ENCODE measurements at regions not wholly inside any gene's neighbourhood (a gene's known extent, or its start where the extent isn't known, plus 50 kb on each side); places are given as distances from the start of the nearest gene placed in this dataset.

- ChIA-PET CTCF (interaction anchor here (0.6 to 0.7 kb wide), 3 partner anchors 69 to 1712 kb away, joined by 3 to 6 read pairs (median 3); no protein-coding TSS in a partner anchor), POLR2A (no interaction called here)
- TF ChIP-seq ARNT (IDR thresholded peaks at IDR 0.05) = no peak
- no peak for DNase-seq (ENCODE audit: extremely low spot score)
These were observed 150.7 kb downstream of the BACH1 start for GRCh38 chr21:29449306-29449950.

DNA sequence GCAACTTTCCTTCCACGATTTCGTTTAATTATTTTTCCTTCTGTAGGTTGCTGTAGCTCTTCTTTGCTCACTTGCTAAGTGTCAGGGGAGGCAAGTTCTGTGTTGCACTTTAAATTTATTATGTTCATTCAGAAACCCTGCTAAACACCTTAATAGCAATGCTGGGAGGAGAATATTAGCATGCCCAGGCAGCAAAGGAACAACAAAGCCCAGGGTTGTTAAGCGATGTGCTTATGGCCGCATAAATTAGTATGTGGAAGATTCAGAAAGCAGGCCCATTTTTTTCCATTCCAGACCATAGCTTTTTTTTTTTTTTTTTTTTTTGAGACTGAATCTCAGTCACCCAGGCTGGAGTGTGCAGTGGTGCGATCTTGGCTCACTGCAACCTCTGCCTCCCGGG, 151.3 kb downstream of the BACH1 start:
- ChIA-PET POLR2A (no interaction called here), CTCF (interaction anchor here (0.6 kb wide), 1 partner anchor 360 kb away, joined by 6 read pairs; no protein-coding TSS in a partner anchor)
- DNase-seq (ENCODE audit: extremely low spot score) = no peak
- TF ChIP-seq FOXM1 (IDR thresholded peaks at IDR 0.05; ENCODE audit: borderline replicate concordance) = no peak
- no peak for TF ChIP-seq HDGF (IDR thresholded peaks at IDR 0.05; ENCODE audit: borderline replicate concordance)
- no peak for TF ChIP-seq TARDBP (IDR thresholded peaks at IDR 0.05)
- TF ChIP-seq FOXA1 (IDR thresholded peaks at IDR 0.05) = no peak
- no peak for TF ChIP-seq CTBP1 (IDR thresholded peaks at IDR 0.05; ENCODE audit: borderline replicate concordance)
- no peak for TF ChIP-seq SP1 (IDR thresholded peaks at IDR 0.05)
- TF ChIP-seq NFRKB (IDR thresholded peaks at IDR 0.05) = no peak
- TF ChIP-seq BHLHE40 (IDR thresholded peaks at IDR 0.05; ENCODE audit: borderline replicate concordance) = no peak
- no peak for TF ChIP-seq SUZ12 (IDR thresholded peaks at IDR 0.05)
- TF ChIP-seq ZNF384 (IDR thresholded peaks at IDR 0.05) = no peak
- no peak for TF ChIP-seq L3MBTL2 (conservative IDR thresholded peaks at IDR 0.05)
- TF ChIP-seq ARNT (IDR thresholded peaks at IDR 0.05) = no peak
- TF ChIP-seq, protein P1, sequence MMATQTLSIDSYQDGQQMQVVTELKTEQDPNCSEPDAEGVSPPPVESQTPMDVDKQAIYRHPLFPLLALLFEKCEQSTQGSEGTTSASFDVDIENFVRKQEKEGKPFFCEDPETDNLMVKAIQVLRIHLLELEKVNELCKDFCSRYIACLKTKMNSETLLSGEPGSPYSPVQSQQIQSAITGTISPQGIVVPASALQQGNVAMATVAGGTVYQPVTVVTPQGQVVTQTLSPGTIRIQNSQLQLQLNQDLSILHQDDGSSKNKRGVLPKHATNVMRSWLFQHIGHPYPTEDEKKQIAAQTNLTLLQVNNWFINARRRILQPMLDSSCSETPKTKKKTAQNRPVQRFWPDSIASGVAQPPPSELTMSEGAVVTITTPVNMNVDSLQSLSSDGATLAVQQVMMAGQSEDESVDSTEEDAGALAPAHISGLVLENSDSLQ (IDR thresholded peaks at IDR 0.05) = no peak
- TF ChIP-seq ELF4 (IDR thresholded peaks at IDR 0.05) = no peak
- TF ChIP-seq FOXK2 (IDR thresholded peaks at IDR 0.05) = no peak
- TF ChIP-seq LEF1 (IDR thresholded peaks at IDR 0.05; ENCODE audit: borderline replicate concordance) = no peak

GRCh38 chr21:29453511-29453910, 154.8 kb downstream of the BACH1 start:
- no peak for DNase-seq (ENCODE audit: extremely low spot score)
- ChIA-PET POLR2A (no interaction called here), CTCF (no interaction called here)
- TF ChIP-seq CTBP1 (IDR thresholded peaks at IDR 0.05; ENCODE audit: borderline replicate concordance) (no peak), ELF4 (IDR thresholded peaks at IDR 0.05) (no peak), SUZ12 (IDR thresholded peaks at IDR 0.05) (no peak), FOXK2 (IDR thresholded peaks at IDR 0.05) (no peak), TARDBP (IDR thresholded peaks at IDR 0.05) (no peak), FOXA1 (IDR thresholded peaks at IDR 0.05) (no peak), SP1 (IDR thresholded peaks at IDR 0.05) (no peak), BHLHE40 (IDR thresholded peaks at IDR 0.05; ENCODE audit: borderline replicate concordance) (no peak), FOXM1 (IDR thresholded peaks at IDR 0.05; ENCODE audit: borderline replicate concordance) (no peak), LEF1 (IDR thresholded peaks at IDR 0.05; ENCODE audit: borderline replicate concordance) (no peak), HDGF (IDR thresholded peaks at IDR 0.05; ENCODE audit: borderline replicate concordance) (no peak), L3MBTL2 (conservative IDR thresholded peaks at IDR 0.05) (no peak), ZNF384 (IDR thresholded peaks at IDR 0.05) (no peak), ARNT (IDR thresholded peaks at IDR 0.05) (no peak), NFRKB (IDR thresholded peaks at IDR 0.05) (no peak)
- TF ChIP-seq, protein P1 (IDR thresholded peaks at IDR 0.05) = no peak

GRCh38 chr21:29454179-29454578, 155.5 kb downstream of the BACH1 start:
- DNase-seq (ENCODE audit: extremely low spot score) = no peak
- CTCF ChIA-PET = no interaction called here

DNA sequence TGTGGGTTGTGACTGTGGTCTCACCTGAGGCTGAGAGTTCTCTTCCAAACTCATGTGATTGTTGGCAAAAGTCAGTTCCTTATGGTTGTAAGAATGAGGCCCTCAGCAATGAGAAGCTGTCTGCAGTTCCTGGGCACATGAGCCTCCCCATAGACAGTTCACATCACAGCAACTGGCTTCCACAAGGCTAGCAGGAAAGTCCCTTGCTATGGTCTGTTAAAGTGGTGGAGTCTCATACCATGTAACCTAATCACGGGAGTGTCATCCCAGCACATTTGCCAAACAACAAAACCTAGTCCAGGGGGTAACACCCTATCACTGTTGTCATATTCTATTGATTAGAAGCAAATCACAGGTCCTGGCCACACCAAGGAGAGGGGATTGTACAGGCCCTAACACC, 163.8 kb downstream of the BACH1 start:
- no peak for DNase-seq (ENCODE audit: extremely low spot score)
- ChIA-PET CTCF (no interaction called here), POLR2A (no interaction called here)
- TF ChIP-seq ARNT (IDR thresholded peaks at IDR 0.05) (no peak), ZNF384 (IDR thresholded peaks at IDR 0.05) (no peak), NFRKB (IDR thresholded peaks at IDR 0.05) (no peak), ELF4 (IDR thresholded peaks at IDR 0.05) (no peak), L3MBTL2 (conservative IDR thresholded peaks at IDR 0.05) (no peak), TARDBP (IDR thresholded peaks at IDR 0.05) (no peak), FOXK2 (IDR thresholded peaks at IDR 0.05) (no peak), FOXM1 (IDR thresholded peaks at IDR 0.05; ENCODE audit: borderline replicate concordance) (no peak), SUZ12 (IDR thresholded peaks at IDR 0.05) (no peak), FOXA1 (IDR thresholded peaks at IDR 0.05) (no peak), LEF1 (IDR thresholded peaks at IDR 0.05; ENCODE audit: borderline replicate concordance) (no peak)

More at GRCh38 chr21:29454179-29454578, 155.5 kb downstream of the BACH1 start:
- POLR2A ChIA-PET = no interaction called here
- no peak for TF ChIP-seq FOXK2 (IDR thresholded peaks at IDR 0.05)
- no peak for TF ChIP-seq ARNT (IDR thresholded peaks at IDR 0.05)
- TF ChIP-seq BHLHE40 (IDR thresholded peaks at IDR 0.05; ENCODE audit: borderline replicate concordance) = no peak
- no peak for TF ChIP-seq TARDBP (IDR thresholded peaks at IDR 0.05)
- TF ChIP-seq SP1 (IDR thresholded peaks at IDR 0.05) = no peak
- TF ChIP-seq ELF4 (IDR thresholded peaks at IDR 0.05) = no peak
- TF ChIP-seq, protein P1 (IDR thresholded peaks at IDR 0.05) = no peak
- no peak for TF ChIP-seq ZNF384 (IDR thresholded peaks at IDR 0.05)

DNA sequence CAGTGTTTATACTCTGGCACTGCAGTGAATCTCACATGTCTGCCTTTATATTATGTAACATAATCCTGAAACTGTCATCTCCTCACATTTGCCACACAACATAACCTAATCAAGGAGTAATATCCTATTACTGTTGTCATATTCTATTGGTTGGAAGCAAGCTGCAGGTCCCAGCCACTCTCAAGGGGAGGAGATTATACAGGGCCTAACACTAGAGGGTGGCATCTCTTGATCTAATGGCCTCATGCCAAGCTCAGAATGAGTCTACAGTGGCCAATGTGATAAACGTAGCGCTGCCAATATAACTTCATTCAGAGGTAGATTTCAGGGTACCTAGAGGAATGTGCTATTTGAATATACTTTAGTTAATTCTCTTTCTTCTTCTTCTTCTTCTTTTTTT, 166.8 kb downstream of the BACH1 start:
- TF ChIP-seq FOXK2 (IDR thresholded peaks at IDR 0.05) (no peak), SP1 (IDR thresholded peaks at IDR 0.05) (no peak), SUZ12 (IDR thresholded peaks at IDR 0.05) (no peak), HDGF (IDR thresholded peaks at IDR 0.05; ENCODE audit: borderline replicate concordance) (no peak), L3MBTL2 (conservative IDR thresholded peaks at IDR 0.05) (no peak), CTBP1 (IDR thresholded peaks at IDR 0.05; ENCODE audit: borderline replicate concordance) (no peak), ZNF384 (IDR thresholded peaks at IDR 0.05) (no peak), BHLHE40 (IDR thresholded peaks at IDR 0.05; ENCODE audit: borderline replicate concordance) (no peak), TARDBP (IDR thresholded peaks at IDR 0.05) (no peak), ELF4 (IDR thresholded peaks at IDR 0.05) (no peak)
- ChIA-PET POLR2A (no interaction called here), CTCF (no interaction called here)
- no peak for DNase-seq (ENCODE audit: extremely low spot score)
